ENCODE measurements at regions not wholly inside any gene's neighbourhood (a gene's known extent, or its start where the extent isn't known, plus 50 kb on each side); places are given as distances from the start of the nearest gene placed in this dataset.

GRCh38 chr9:33659921-33660320, 135.4 kb upstream of the PRSS3 start:
- Histone ChIP-seq H3K4me3 (ENCODE audit: low read depth, low read length, poor library complexity, severe bottlenecking) (no peak overlapping the region), H3K4me1 (ENCODE audit: insufficient read depth, low read length, poor library complexity, severe bottlenecking) (no peaks in the 10 kb centered on the region), H3K4me2 (ENCODE audit: low read length) (no peak overlapping the region), H3K79me2 (ENCODE audit: insufficient read depth, low read depth, low read length) (no peaks in the 10 kb centered on the region), H3K36me3 (ENCODE audit: insufficient read depth, low read length) (no peaks in the 10 kb centered on the region), H3K9me2 (ENCODE audit: insufficient read depth, low read length) (no peaks in the 10 kb centered on the region), H4K20me1 (ENCODE audit: insufficient read depth, low read length) (no peaks in the 10 kb centered on the region), H3K27ac (ENCODE audit: low read depth, low read length, poor library complexity, severe bottlenecking) (no peak overlapping the region), H2AFZ (ENCODE audit: low read length) (no peak overlapping the region), H3K9me3 (ENCODE audit: low read length) (no peaks in the 10 kb centered on the region)
- ChIA-PET POLR2A (no interaction called here), CTCF (ENCODE audit: unreplicated experiment) (no interaction called here)
- no TSS peak for BruUV-seq (replicated peaks)
- intact Hi-C loops (cut with micrococcal nuclease; ENCODE audit: unreplicated experiment): loop anchor here (10.0 kb wide), 1 partner anchor 55 kb away; no protein-coding TSS in a partner anchor
- TF ChIP-seq EZH2phosphoT487 (IDR thresholded peaks at IDR 0.05; ENCODE audit: borderline replicate concordance, low read depth, low read length): no peak
- TF ChIP-seq, protein P1, sequence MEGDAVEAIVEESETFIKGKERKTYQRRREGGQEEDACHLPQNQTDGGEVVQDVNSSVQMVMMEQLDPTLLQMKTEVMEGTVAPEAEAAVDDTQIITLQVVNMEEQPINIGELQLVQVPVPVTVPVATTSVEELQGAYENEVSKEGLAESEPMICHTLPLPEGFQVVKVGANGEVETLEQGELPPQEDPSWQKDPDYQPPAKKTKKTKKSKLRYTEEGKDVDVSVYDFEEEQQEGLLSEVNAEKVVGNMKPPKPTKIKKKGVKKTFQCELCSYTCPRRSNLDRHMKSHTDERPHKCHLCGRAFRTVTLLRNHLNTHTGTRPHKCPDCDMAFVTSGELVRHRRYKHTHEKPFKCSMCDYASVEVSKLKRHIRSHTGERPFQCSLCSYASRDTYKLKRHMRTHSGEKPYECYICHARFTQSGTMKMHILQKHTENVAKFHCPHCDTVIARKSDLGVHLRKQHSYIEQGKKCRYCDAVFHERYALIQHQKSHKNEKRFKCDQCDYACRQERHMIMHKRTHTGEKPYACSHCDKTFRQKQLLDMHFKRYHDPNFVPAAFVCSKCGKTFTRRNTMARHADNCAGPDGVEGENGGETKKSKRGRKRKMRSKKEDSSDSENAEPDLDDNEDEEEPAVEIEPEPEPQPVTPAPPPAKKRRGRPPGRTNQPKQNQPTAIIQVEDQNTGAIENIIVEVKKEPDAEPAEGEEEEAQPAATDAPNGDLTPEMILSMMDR (conservative IDR thresholded peaks at IDR 0.05; ENCODE audit: low read length): no peak
- no peak for DNase-seq (ENCODE audit: low spot score)

DNA sequence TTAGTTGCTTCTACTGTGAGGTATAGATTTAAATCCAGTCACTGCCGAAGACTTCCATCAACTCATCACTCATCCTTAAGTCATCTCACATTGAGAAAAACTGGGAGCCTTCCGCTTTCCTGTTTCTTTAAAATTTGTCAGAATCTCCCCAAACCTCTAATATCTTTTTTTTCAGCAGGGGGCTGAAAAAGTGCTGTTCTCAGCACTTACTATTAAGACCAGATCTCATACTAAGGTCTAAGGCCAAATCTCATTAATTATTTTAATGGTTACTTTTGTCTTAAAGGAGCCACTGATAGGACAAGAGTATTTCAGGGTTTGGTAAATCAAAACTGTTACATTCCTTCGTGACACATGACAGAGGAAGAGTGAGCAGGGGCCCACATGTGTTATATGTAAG, 134.6 kb upstream of the PRSS3 start:
- no TSS peak for BruUV-seq (replicated peaks)
- ChIA-PET POLR2A (no interaction called here), CTCF (ENCODE audit: unreplicated experiment) (no interaction called here)
- H3K9me2 ChIP-seq (ENCODE audit: insufficient read depth, low read length): no peaks in the 10 kb centered on the region
- intact Hi-C loops (cut with micrococcal nuclease; ENCODE audit: unreplicated experiment): loop anchor here (10.0 kb wide), 1 partner anchor 56 kb away; no protein-coding TSS in a partner anchor
- no peak overlapping the region for H3K4me3 ChIP-seq (ENCODE audit: low read depth, low read length, poor library complexity, severe bottlenecking)
- no peaks in the 10 kb centered on the region for H3K9me3 ChIP-seq (ENCODE audit: low read length)
- no peaks in the 10 kb centered on the region for H3K4me1 ChIP-seq (ENCODE audit: insufficient read depth, low read length, poor library complexity, severe bottlenecking)
- no peak overlapping the region for H3K4me2 ChIP-seq (ENCODE audit: low read length)
- no peak overlapping the region for H3K27ac ChIP-seq (ENCODE audit: low read depth, low read length, poor library complexity, severe bottlenecking)
- H4K20me1 ChIP-seq (ENCODE audit: insufficient read depth, low read length): no peaks in the 10 kb centered on the region
- no peaks in the 10 kb centered on the region for H3K79me2 ChIP-seq (ENCODE audit: insufficient read depth, low read depth, low read length)
- TF ChIP-seq EZH2phosphoT487 (IDR thresholded peaks at IDR 0.05; ENCODE audit: borderline replicate concordance, low read depth, low read length): no peak
- TF ChIP-seq, protein P1 (conservative IDR thresholded peaks at IDR 0.05; ENCODE audit: low read length): no peak
- no peaks in the 10 kb centered on the region for H3K36me3 ChIP-seq (ENCODE audit: insufficient read depth, low read length)
- H2AFZ ChIP-seq (ENCODE audit: low read length): no peak overlapping the region
- no peak for DNase-seq (ENCODE audit: low spot score)

GRCh38 chr9:33661176-33661575, 134.2 kb upstream of the PRSS3 start:
- Histone ChIP-seq H3K4me3 (ENCODE audit: low read depth, low read length, poor library complexity, severe bottlenecking) (no peak overlapping the region), H3K4me1 (ENCODE audit: insufficient read depth, low read length, poor library complexity, severe bottlenecking) (no peaks in the 10 kb centered on the region), H3K79me2 (ENCODE audit: insufficient read depth, low read depth, low read length) (no peaks in the 10 kb centered on the region), H2AFZ (ENCODE audit: low read length) (no peak overlapping the region), H4K20me1 (ENCODE audit: insufficient read depth, low read length) (no peaks in the 10 kb centered on the region), H3K27ac (ENCODE audit: low read depth, low read length, poor library complexity, severe bottlenecking) (no peak overlapping the region), H3K4me2 (ENCODE audit: low read length) (no peak overlapping the region), H3K9me3 (ENCODE audit: low read length) (no peaks in the 10 kb centered on the region), H3K9me2 (ENCODE audit: insufficient read depth, low read length) (no peaks in the 10 kb centered on the region), H3K36me3 (ENCODE audit: insufficient read depth, low read length) (no peaks in the 10 kb centered on the region)
- DNase-seq (ENCODE audit: low spot score): no peak
- no TSS peak for BruUV-seq (replicated peaks)
- POLR2A ChIA-PET: no interaction called here
- TF ChIP-seq, protein P1 (conservative IDR thresholded peaks at IDR 0.05; ENCODE audit: low read length): no peak
- TF ChIP-seq EZH2phosphoT487 (IDR thresholded peaks at IDR 0.05; ENCODE audit: borderline replicate concordance, low read depth, low read length): no peak
- intact Hi-C loops (cut with micrococcal nuclease; ENCODE audit: unreplicated experiment): loop anchor here (10.0 kb wide), 1 partner anchor 56 kb away; no protein-coding TSS in a partner anchor
- CTCF ChIA-PET (ENCODE audit: unreplicated experiment): no interaction called here
